Activated B cell treated with CpG ODN at 0.5 μM for 24 hours (primary cell): ENCODE measurements at regions not wholly inside any gene's neighbourhood (a gene's known extent, or its start where the extent isn't known, plus 50 kb on each side); places are given as distances from the start of the nearest gene placed in this dataset.

Experiments
- ATAC-seq: fragments of 200-7000 bp; cut with Tn5 transposase; one replicate; pipeline ENCODE4 v1.10.0; 2021; ENCODE audit warnings: low read depth, mild to moderate bottlenecking, moderate library complexity
- CTCF ChIA-PET: fragments of 350-600 bp; sonication (Branson Sonifier 250); formaldehyde crosslinking; loops from one replicate; lab custom pipeline; 2021; ENCODE audit warnings: antibody characterized with exemption; lab: Charles Lee
- POLR2A ChIA-PET: fragments of 350-600 bp; sonication (Branson Sonifier 250); formaldehyde crosslinking; loops from one replicate; lab custom pipeline; 2021; ENCODE audit warnings: antibody characterized with exemption; lab: Charles Lee
- DNase-seq: peaks from one replicate; pipeline ENCODE4 v3.0.0; 2022
- H3K27ac Mint-ChIP-seq: one replicate; pipeline ENCODE4 v1.8.0; 2020; ENCODE audit warnings: mixed read lengths
- H3K27me3 Mint-ChIP-seq: one replicate; pipeline ENCODE4 v1.8.0; 2021; ENCODE audit warnings: mixed read lengths
- H3K36me3 Mint-ChIP-seq: one replicate; pipeline ENCODE4 v1.8.0; 2021; ENCODE audit warnings: low read depth, mixed read lengths
- H3K4me1 Mint-ChIP-seq: one replicate; pipeline ENCODE4 v1.8.0; 2021; ENCODE audit warnings: mixed read lengths
- H3K4me3 Mint-ChIP-seq: one replicate; pipeline ENCODE4 v1.8.0; 2020; ENCODE audit warnings: mild to moderate bottlenecking, mixed read lengths
- H3K9me3 Mint-ChIP-seq: one replicate; pipeline ENCODE4 v1.8.0; 2020; ENCODE audit warnings: mixed read lengths
- CTCF ChIP-seq: fragments of 200-600 bp; IDR thresholded peaks from one replicate; pipeline ENCODE4 v1.8.0; 2022; ENCODE audit warnings: antibody characterized with exemption, mild to moderate bottlenecking
- intact Hi-C: fragments of 100-400 bp; cut with micrococcal nuclease; formaldehyde crosslinking; loops from one replicate; pipeline ENCODE4 v1.15.1; 2024

- ChIA-PET CTCF (interaction anchor here (1.8 kb wide), 1 partner anchor 9 kb away, joined by 7 read pairs; no protein-coding TSS in a partner anchor), POLR2A (no interaction called here)
- Mint-ChIP-seq H3K36me3 (no peaks in the 10 kb centered on the region), H3K4me1 (no peaks in the 10 kb centered on the region), H3K9me3 (no peaks in the 10 kb centered on the region), H3K27ac (no peak overlapping the region), H3K4me3 (no peak overlapping the region), H3K27me3 (peaks cover 3% of the 10 kb centered on the region)
- TF ChIP-seq CTCF, result no peak
- intact Hi-C loops, result no loop called here
- ATAC-seq (no peak), DNase-seq (no peak)
Measured at GRCh38 chr11:62073061-62073460, 50.8 kb upstream of the INCENP start.

GRCh38 chr11:62071408-62071807, 52.4 kb upstream of the INCENP start:
- ChIA-PET CTCF (interaction anchor here (0.9 kb wide), 1 partner anchor 11 kb away, joined by 3 read pairs; no protein-coding TSS in a partner anchor), POLR2A (no interaction called here)
- H3K27me3 Mint-ChIP-seq, result peaks cover 3% of the 10 kb centered on the region
- intact Hi-C loops, result no loop called here
- H3K36me3 Mint-ChIP-seq, result no peaks in the 10 kb centered on the region
- TF ChIP-seq CTCF, result no peak
- H3K4me3 Mint-ChIP-seq, result no peak overlapping the region
- ATAC-seq (no peak), DNase-seq (no peak)
- H3K9me3 Mint-ChIP-seq, result no peaks in the 10 kb centered on the region
- H3K4me1 Mint-ChIP-seq, result no peaks in the 10 kb centered on the region
- H3K27ac Mint-ChIP-seq, result no peak overlapping the region

- TF ChIP-seq CTCF, result no peak
- Mint-ChIP-seq H3K9me3 (no peaks in the 10 kb centered on the region), H3K36me3 (no peaks in the 10 kb centered on the region), H3K4me3 (no peak overlapping the region), H3K27ac (no peak overlapping the region), H3K27me3 (peaks cover 6% of the 10 kb centered on the region), H3K4me1 (no peaks in the 10 kb centered on the region)
- DNase-seq (no peak), ATAC-seq (no peak)
- ChIA-PET POLR2A (interaction anchor here (1.2 kb wide), 1 partner anchor 103 kb away, joined by 9 read pairs; the partner anchor contains the start of gene FTH1), CTCF (interaction anchor here (1.7 kb wide), 1 partner anchor 11 kb away, joined by 4 read pairs; no protein-coding TSS in a partner anchor)
- intact Hi-C loops, result no loop called here
Measured at GRCh38 chr11:62069986-62070919, 53.6 kb upstream of the INCENP start.

- no peak overlapping the region for H3K4me3 Mint-ChIP-seq
- POLR2A ChIA-PET, result interaction anchor here (1.2 kb wide), 1 partner anchor 102 kb away, joined by 9 read pairs; the partner anchor contains the start of gene FTH1
- DNase-seq, result no peak
- no peaks in the 10 kb centered on the region for H3K4me1 Mint-ChIP-seq
- intact Hi-C loops, result no loop called here
- peaks cover 6% of the 10 kb centered on the region for H3K27me3 Mint-ChIP-seq
- H3K27ac Mint-ChIP-seq, result no peak overlapping the region
- H3K9me3 Mint-ChIP-seq, result no peaks in the 10 kb centered on the region
- TF ChIP-seq CTCF, result no peak
- ATAC-seq, result no peak
- no peaks in the 10 kb centered on the region for H3K36me3 Mint-ChIP-seq
- CTCF ChIA-PET, result interaction anchor here (1.7 kb wide), 1 partner anchor 12 kb away, joined by 4 read pairs; no protein-coding TSS in a partner anchor
Measured at GRCh38 chr11:62069374-62069773, 54.4 kb upstream of the INCENP start.

GRCh38 chr11:62068730-62069129, 55.1 kb upstream of the INCENP start:
- Mint-ChIP-seq H3K27ac (no peak overlapping the region), H3K27me3 (peaks cover 6% of the 10 kb centered on the region), H3K4me3 (no peak overlapping the region), H3K9me3 (no peaks in the 10 kb centered on the region), H3K36me3 (no peaks in the 10 kb centered on the region), H3K4me1 (no peaks in the 10 kb centered on the region)
- no peak for DNase-seq
- no peak for TF ChIP-seq CTCF
- ChIA-PET POLR2A (no interaction called here), CTCF (no interaction called here)
- intact Hi-C loops, result no loop called here
- no peak for ATAC-seq
